H1 (cell line): ENCODE measurements at regions not wholly inside any gene's neighbourhood (a gene's known extent, or its start where the extent isn't known, plus 50 kb on each side); places are given as distances from the start of the nearest gene placed in this dataset.
A peak's percentile ranks its signal among the peaks of the same experiment; 100 is the strongest.
"Not testable (repeated sequence)": the region's sequence is repeated elsewhere in the genome, so short reads cannot be mapped to it uniquely, and the experiment has no call there.

Experiments
- CTCF ChIA-PET: fragments of 300-600 bp; sonication (Branson Sonifier 250); formaldehyde crosslinking; loops from one replicate; lab custom pipeline; 2021; ENCODE audit not compliant: partially characterized antibody; lab: Charles Lee
- POLR2A ChIA-PET: fragments of 300-600 bp; sonication (Branson Sonifier 250); formaldehyde crosslinking; loops from one replicate; lab custom pipeline; 2021; ENCODE audit warnings: inconsistent platforms; ENCODE audit not compliant: partially characterized antibody; lab: Charles Lee
- DNase-seq, 2 experiments: peaks; one replicate each; pipeline versions ENCODE4 v3.0.0 to v3.0.0-alpha.2; 2010 to 2022; ENCODE audit warnings: low spot score in 2 of 2, low read depth in 1 of 2, mixed read lengths in 1 of 2
- FAIRE-seq: peaks from 2 replicates; lab custom pipeline; 2011; peaks lifted over from hg19 to GRCh38; lab: Jason Lieb, UNC
- H2AFZ ChIP-seq: 2 replicates; pipeline ENCODE4 v1.8.1; 2012; ENCODE audit warnings: low read length, inconsistent platforms
- H2AK5ac ChIP-seq: 2 replicates; pipeline ENCODE4 v1.6.1; 2013; ENCODE audit warnings: low read depth, low read length
- H2BK120ac ChIP-seq: replicated peaks from 2 replicates; pipeline ENCODE3; 2013; ENCODE audit warnings: low read depth, low read length, inconsistent platforms
- H2BK12ac ChIP-seq: 2 replicates; pipeline ENCODE4 v1.6.1; 2013; ENCODE audit warnings: low read depth, low read length
- H2BK15ac ChIP-seq: 2 replicates; pipeline ENCODE4 v1.6.1; 2013; ENCODE audit warnings: low read length
- H2BK20ac ChIP-seq: 2 replicates; pipeline ENCODE4 v1.6.1; 2013; ENCODE audit warnings: low read length
- H2BK5ac ChIP-seq: 2 replicates; pipeline ENCODE4 v1.6.1; 2013; ENCODE audit warnings: low read depth, low read length
- H3K14ac ChIP-seq: 2 replicates; pipeline ENCODE4 v1.6.1; 2013; ENCODE audit warnings: inconsistent platforms; ENCODE audit not compliant: insufficient read length
- H3K18ac ChIP-seq: 2 replicates; pipeline ENCODE4 v1.6.1; 2013; ENCODE audit warnings: low read length; ENCODE audit errors: extremely low read depth
- H3K23ac ChIP-seq: 2 replicates; pipeline ENCODE4 v1.6.1; 2013; ENCODE audit warnings: inconsistent platforms; ENCODE audit not compliant: insufficient read length
- H3K23me2 ChIP-seq: 2 replicates; pipeline ENCODE4 v1.6.1; 2013; ENCODE audit warnings: low read depth, low read length
- H3K27ac ChIP-seq: 2 replicates; pipeline ENCODE4 v1.6.1; 2011; ENCODE audit warnings: low read depth, low read length, inconsistent platforms
- H3K27me3 ChIP-seq, 4 experiments: replicated peaks in 1 of 4; 1 replicate in 1 of 4; 2 replicates in 3 of 4; pipeline versions ENCODE4 v1.6.1 to v1.8.1; 2011 to 2013; ENCODE audit warnings: low read length in 3 of 4, mild to moderate bottlenecking in 3 of 4, inconsistent platforms in 2 of 4, mixed read lengths in 2 of 4, moderate library complexity in 1 of 4; ENCODE audit not compliant: control insufficient read depth in 3 of 4, insufficient read depth in 3 of 4; ENCODE audit errors: extremely low read depth in 1 of 4
- H3K36me3 ChIP-seq, 4 experiments: 2 replicates each; pipeline versions ENCODE4 v1.6.1 to v1.8.1; 2011 to 2013; ENCODE audit warnings: mild to moderate bottlenecking in 4 of 4, low read length in 3 of 4, moderate library complexity in 2 of 4, control low read depth in 1 of 4, inconsistent platforms in 1 of 4; ENCODE audit not compliant: insufficient read depth in 4 of 4, control insufficient read depth in 2 of 4
- H3K4ac ChIP-seq: replicated peaks from 2 replicates; pipeline ENCODE3; 2013; ENCODE audit warnings: low read length, low read depth, mixed read lengths, inconsistent platforms; ENCODE audit not compliant: insufficient read length
- H3K4me1 ChIP-seq, 4 experiments: replicated peaks in 1 of 4; 1 replicate in 1 of 4; 2 replicates in 3 of 4; pipeline versions ENCODE4 v1.6.1 to v1.8.1; 2011 to 2013; ENCODE audit warnings: low read length in 3 of 4, inconsistent platforms in 2 of 4, mixed read lengths in 1 of 4; ENCODE audit not compliant: insufficient read depth in 4 of 4, control insufficient read depth in 3 of 4
- H3K4me2 ChIP-seq, 2 experiments: 2 replicates each; pipeline versions ENCODE4 v1.6.1 to v1.8.1; 2011 to 2013; ENCODE audit warnings: low read depth in 2 of 2, low read length in 2 of 2, control low read depth in 1 of 2, inconsistent platforms in 1 of 2, mild to moderate bottlenecking in 1 of 2; ENCODE audit not compliant: insufficient read depth in 1 of 2
- H3K4me3 ChIP-seq, 4 experiments: fragments of 200-600, 300-600 bp in 1 of 4; sonication (generic), shearing (Covaris generic), sonication (Bioruptor Twin) in 1 of 4; 2 replicates each; pipeline versions ENCODE4 v1.5.1 to v1.8.1; 2011 to 2016; ENCODE audit warnings: low read length in 4 of 4, low read depth in 3 of 4, control low read depth in 2 of 4, inconsistent platforms in 2 of 4, mild to moderate bottlenecking in 2 of 4, mixed read lengths in 1 of 4, moderate library complexity in 1 of 4; ENCODE audit not compliant: insufficient read depth in 2 of 4; ENCODE audit errors: extremely low read depth in 1 of 4
- H3K56ac ChIP-seq: replicated peaks from 2 replicates; pipeline ENCODE3; 2013; ENCODE audit warnings: low read depth, mild to moderate bottlenecking, mixed read lengths, low read length, inconsistent platforms; ENCODE audit not compliant: insufficient read length
- H3K79me1 ChIP-seq: 2 replicates; pipeline ENCODE4 v1.6.1; 2013; ENCODE audit warnings: low read depth, low read length, control low read depth
- H3K79me2 ChIP-seq, 2 experiments: 2 replicates each; pipeline versions ENCODE4 v1.6.1 to v1.8.1; 2012 to 2013; ENCODE audit warnings: low read length in 2 of 2, mild to moderate bottlenecking in 2 of 2, inconsistent platforms in 1 of 2; ENCODE audit not compliant: insufficient read depth in 2 of 2, control insufficient read depth in 1 of 2
- H3K9ac ChIP-seq, 4 experiments: replicated peaks in 1 of 4; 1 replicate in 1 of 4; 2 replicates in 3 of 4; pipeline versions ENCODE4 v1.6.1 to v1.8.1; 2011 to 2013; ENCODE audit warnings: low read depth in 3 of 4, low read length in 3 of 4, control low read depth in 2 of 4, mild to moderate bottlenecking in 2 of 4, moderate library complexity in 2 of 4, inconsistent platforms in 1 of 4; ENCODE audit errors: extremely low read depth in 1 of 4
- H3K9me3 ChIP-seq, 2 experiments: 2 replicates each; pipeline versions ENCODE4 v1.6.1 to v1.8.1; 2012 to 2013; ENCODE audit warnings: mild to moderate bottlenecking in 2 of 2, moderate library complexity in 2 of 2, control low read depth in 1 of 2, inconsistent platforms in 1 of 2, low read depth in 1 of 2, low read length in 1 of 2, mixed read lengths in 1 of 2; ENCODE audit not compliant: insufficient read depth in 2 of 2
- H4K20me1 ChIP-seq, 2 experiments: replicated peaks in 1 of 2; 2 replicates each; pipeline versions ENCODE3 to v1.8.1; 2011 to 2013; ENCODE audit warnings: inconsistent platforms in 2 of 2, low read length in 2 of 2, mild to moderate bottlenecking in 1 of 2; ENCODE audit not compliant: insufficient read depth in 2 of 2, control insufficient read depth in 1 of 2
- H4K5ac ChIP-seq: 2 replicates; pipeline ENCODE4 v1.6.1; 2013; ENCODE audit warnings: low read length, low read depth, mixed read lengths, inconsistent platforms; ENCODE audit not compliant: insufficient read length
- H4K8ac ChIP-seq: 2 replicates; pipeline ENCODE4 v1.8.0; 2013; ENCODE audit warnings: mild to moderate bottlenecking, moderate library complexity, low read length, inconsistent platforms; ENCODE audit not compliant: insufficient read depth; ENCODE audit errors: extremely low read depth
- H4K91ac ChIP-seq: replicated peaks from 2 replicates; pipeline ENCODE3; 2013; ENCODE audit warnings: low read length, mixed read lengths, inconsistent platforms; ENCODE audit not compliant: insufficient read length
- BRCA1 ChIP-seq: IDR thresholded peaks from 2 replicates; pipeline ENCODE4 v1.6.1; 2012; ENCODE audit warnings: low read depth, low read length, improper control_type of control experiment
- TAF7 ChIP-seq: optimal IDR thresholded peaks from 2 replicates; pipeline ENCODE3; 2011; ENCODE audit warnings: low read depth, mild to moderate bottlenecking, inconsistent platforms, low read length, moderate library complexity, borderline replicate concordance
- WGBS, 2 experiments: shearing (Covaris generic) in 1 of 2; methylation state at CpG; one replicate each; pipeline versions ENCODE4 v1.1.6 to v1.1.7; 2013 to 2015; ENCODE audit warnings: low lambda C conversion rate in 2 of 2, mixed read lengths in 2 of 2, inconsistent platforms in 1 of 2, low coverage in 1 of 2, missing lambda C conversion rate in 1 of 2; ENCODE audit not compliant: insufficient replicate concordance in 2 of 2, insufficient coverage in 1 of 2, insufficient read length in 1 of 2; ENCODE audit errors: extremely low coverage in 1 of 2, missing lambda C conversion rate in 1 of 2; 5-methylcytosine and 5-hydroxymethylcytosine counted together

GRCh38 chr3:137194301-137194700, 236.5 kb downstream of the IL20RB start:
- POLR2A ChIA-PET = no interaction called here
- Histone ChIP-seq H4K91ac (no peak overlapping the region), H3K9me3 (peaks cover 0 to 4% of the 10 kb centered on the region in 2 experiments; a peak in 2 of 4 replicates), H3K36me3 (no peaks in the 10 kb centered on the region; a peak in 1 of 8 replicates), H3K23me2 (no peaks in the 10 kb centered on the region), H3K23ac (no peak overlapping the region), H2BK20ac (no peak overlapping the region), H3K56ac (no peak overlapping the region), H3K4me3 (no peak overlapping the region), H3K79me2 (no peaks in the 10 kb centered on the region), H3K18ac (no peak overlapping the region), H3K27me3 (no peaks in the 10 kb centered on the region), H2AK5ac (no peak overlapping the region), H4K5ac (no peak overlapping the region), H4K8ac (no peak overlapping the region), H3K4me2 (no peak overlapping the region), H2BK12ac (no peak overlapping the region), H4K20me1 (no peaks in the 10 kb centered on the region), H3K27ac (no peak overlapping the region), H3K4me1 (peaks cover 0 to 5% (median 0%) of the 10 kb centered on the region in 4 experiments; a peak in 2 of 7 replicates), H3K4ac (no peak overlapping the region), H2BK15ac (no peak overlapping the region), H3K14ac (no peak overlapping the region), H2AFZ (peak overlapping the region; percentile 48; the same call in 1 of the 2 replicates), H2BK120ac (no peak overlapping the region), H3K79me1 (no peaks in the 10 kb centered on the region), H3K9ac (no peak overlapping the region), H2BK5ac (no peak overlapping the region)
- TF ChIP-seq TAF7 = no peak
- 0 out of 2 replicates have a peak, but pooled peaks have one; percentile 15 for TF ChIP-seq BRCA1
- DNase-seq (no peak), FAIRE-seq (peak; percentile 19)
- CTCF ChIA-PET = interaction anchor here (1.0 to 2.1 kb wide), 4 partner anchors 23 to 83 kb away, joined by 3 to 5 read pairs (median 3); no protein-coding TSS in a partner anchor
- whole genome bisulfite sequencing, 2 experiments = 64% methylated on average over 4 of the region's 4 CpGs; no CpG with 5 or more reads in 1 of the 2 experiments

- H4K5ac ChIP-seq, H2AFZ ChIP-seq, H2BK5ac ChIP-seq, H3K18ac ChIP-seq, CTCF ChIA-PET, H3K27me3 ChIP-seq, H3K4me1 ChIP-seq, H3K4me2 ChIP-seq, H2BK15ac ChIP-seq, POLR2A ChIA-PET, H3K79me1 ChIP-seq, FAIRE-seq, H4K20me1 ChIP-seq, H2BK20ac ChIP-seq, H4K8ac ChIP-seq, H3K36me3 ChIP-seq, H3K4ac ChIP-seq, H2BK12ac ChIP-seq, H3K9me3 ChIP-seq, H3K23me2 ChIP-seq, H2AK5ac ChIP-seq, H2BK120ac ChIP-seq, H3K79me2 ChIP-seq, H3K4me3 ChIP-seq, H4K91ac ChIP-seq, DNase-seq, H3K14ac ChIP-seq, H3K27ac ChIP-seq, H3K9ac ChIP-seq, H3K23ac ChIP-seq, H3K56ac ChIP-seq: not testable (repeated sequence)
- whole genome bisulfite sequencing, 2 experiments = no CpG with 5 or more reads among the region's 32 CpGs
Measured at GRCh38 chr3:137198374-137198773, 240.6 kb downstream of the IL20RB start.
